ENCODE measurements at regions not wholly inside any gene's neighbourhood (a gene's known extent, or its start where the extent isn't known, plus 50 kb on each side); places are given as distances from the start of the nearest gene placed in this dataset.

DNA sequence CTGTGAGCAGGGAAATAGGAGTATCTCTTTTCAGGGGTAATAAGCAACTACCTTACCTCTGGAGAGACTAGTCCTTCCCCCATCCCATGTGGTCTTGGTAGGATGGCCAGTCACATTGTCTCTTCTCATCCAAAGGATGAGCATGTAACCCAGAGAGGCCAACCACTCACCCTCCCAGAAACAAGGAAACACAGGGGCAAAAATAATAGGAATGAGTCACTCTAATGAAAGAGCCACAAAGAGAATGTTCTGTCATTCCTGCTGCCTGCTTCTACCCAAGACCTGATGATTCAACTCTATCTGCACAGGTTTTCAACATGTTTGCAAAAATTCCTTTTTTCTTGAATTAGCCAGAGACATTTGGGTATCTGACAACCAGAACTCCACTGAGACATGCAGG is 99.3 kb upstream of the NFE2L3 start:
- intact Hi-C loops (cut with micrococcal nuclease; ENCODE audit: unreplicated experiment): no loop called here
- Histone ChIP-seq H2AFZ (ENCODE audit: low read length) (no peak overlapping the region), H4K20me1 (ENCODE audit: insufficient read depth, low read length) (no peaks in the 10 kb centered on the region), H3K4me3 (ENCODE audit: low read depth, low read length, poor library complexity, severe bottlenecking) (no peak overlapping the region), H3K9me3 (ENCODE audit: low read length) (no peaks in the 10 kb centered on the region), H3K79me2 (ENCODE audit: insufficient read depth, low read depth, low read length) (no peaks in the 10 kb centered on the region), H3K36me3 (ENCODE audit: insufficient read depth, low read length) (no peaks in the 10 kb centered on the region), H3K4me2 (ENCODE audit: low read length) (no peak overlapping the region), H3K4me1 (ENCODE audit: insufficient read depth, low read length, poor library complexity, severe bottlenecking) (no peaks in the 10 kb centered on the region), H3K9me2 (ENCODE audit: insufficient read depth, low read length) (no peaks in the 10 kb centered on the region), H3K27ac (ENCODE audit: low read depth, low read length, poor library complexity, severe bottlenecking) (no peak overlapping the region)
- CTCF ChIA-PET (ENCODE audit: unreplicated experiment): no interaction called here
- BruUV-seq (replicated peaks): no TSS peak
- DNase-seq (ENCODE audit: low spot score): no peak
- POLR2A ChIA-PET: no interaction called here
- TF ChIP-seq EZH2phosphoT487 (IDR thresholded peaks at IDR 0.05; ENCODE audit: borderline replicate concordance, low read depth, low read length): no peak
- TF ChIP-seq, protein P1, sequence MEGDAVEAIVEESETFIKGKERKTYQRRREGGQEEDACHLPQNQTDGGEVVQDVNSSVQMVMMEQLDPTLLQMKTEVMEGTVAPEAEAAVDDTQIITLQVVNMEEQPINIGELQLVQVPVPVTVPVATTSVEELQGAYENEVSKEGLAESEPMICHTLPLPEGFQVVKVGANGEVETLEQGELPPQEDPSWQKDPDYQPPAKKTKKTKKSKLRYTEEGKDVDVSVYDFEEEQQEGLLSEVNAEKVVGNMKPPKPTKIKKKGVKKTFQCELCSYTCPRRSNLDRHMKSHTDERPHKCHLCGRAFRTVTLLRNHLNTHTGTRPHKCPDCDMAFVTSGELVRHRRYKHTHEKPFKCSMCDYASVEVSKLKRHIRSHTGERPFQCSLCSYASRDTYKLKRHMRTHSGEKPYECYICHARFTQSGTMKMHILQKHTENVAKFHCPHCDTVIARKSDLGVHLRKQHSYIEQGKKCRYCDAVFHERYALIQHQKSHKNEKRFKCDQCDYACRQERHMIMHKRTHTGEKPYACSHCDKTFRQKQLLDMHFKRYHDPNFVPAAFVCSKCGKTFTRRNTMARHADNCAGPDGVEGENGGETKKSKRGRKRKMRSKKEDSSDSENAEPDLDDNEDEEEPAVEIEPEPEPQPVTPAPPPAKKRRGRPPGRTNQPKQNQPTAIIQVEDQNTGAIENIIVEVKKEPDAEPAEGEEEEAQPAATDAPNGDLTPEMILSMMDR (conservative IDR thresholded peaks at IDR 0.05; ENCODE audit: low read length): no peak

DNA sequence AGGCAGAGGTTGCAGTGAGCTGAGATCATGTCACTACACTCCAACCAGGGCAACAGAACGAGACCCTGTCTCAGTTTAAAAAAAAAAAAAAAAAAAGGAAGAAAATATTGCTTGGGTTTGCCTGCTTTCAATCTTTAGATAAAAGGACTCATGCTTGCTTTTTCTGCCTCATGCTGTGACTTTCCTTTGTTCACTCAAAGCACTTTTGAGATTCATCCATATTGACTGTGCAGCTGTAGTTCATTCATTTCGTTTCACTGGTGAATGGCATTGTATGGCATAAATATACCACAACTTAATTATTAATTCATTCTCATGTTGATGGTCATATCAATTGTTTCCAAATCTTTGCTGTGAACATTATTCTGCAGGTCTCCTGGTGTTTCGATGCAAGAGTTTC is 97.6 kb upstream of the NFE2L3 start:
- no peaks in the 10 kb centered on the region for H4K20me1 ChIP-seq (ENCODE audit: insufficient read depth, low read length)
- intact Hi-C loops (cut with micrococcal nuclease; ENCODE audit: unreplicated experiment): no loop called here

DNA sequence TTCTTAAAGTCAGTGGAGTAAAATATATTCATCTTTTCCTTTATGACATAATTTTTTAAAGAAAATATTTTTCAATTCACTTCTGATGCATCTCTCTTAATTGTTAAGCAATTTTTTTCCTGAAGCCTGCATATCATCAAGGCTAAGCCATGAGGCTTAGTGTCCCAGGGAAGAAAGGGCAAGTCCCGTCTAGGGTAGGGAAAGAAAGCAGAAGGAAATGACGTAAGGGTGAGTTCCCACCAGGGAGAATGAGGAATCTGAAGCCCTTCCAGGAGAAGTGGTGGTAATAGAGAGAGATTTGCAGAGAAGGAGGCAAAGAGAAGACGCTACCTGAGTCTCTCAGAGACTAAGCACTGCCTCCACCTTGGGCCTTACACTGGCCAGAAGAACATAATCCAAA is 96.8 kb upstream of the NFE2L3 start:
- no peak for DNase-seq (ENCODE audit: low spot score)
- no TSS peak for BruUV-seq (replicated peaks)
- Histone ChIP-seq H3K9me2 (ENCODE audit: insufficient read depth, low read length) (no peaks in the 10 kb centered on the region), H3K4me2 (ENCODE audit: low read length) (no peak overlapping the region), H3K9me3 (ENCODE audit: low read length) (no peaks in the 10 kb centered on the region), H4K20me1 (ENCODE audit: insufficient read depth, low read length) (no peaks in the 10 kb centered on the region), H3K79me2 (ENCODE audit: insufficient read depth, low read depth, low read length) (no peaks in the 10 kb centered on the region), H3K4me1 (ENCODE audit: insufficient read depth, low read length, poor library complexity, severe bottlenecking) (no peaks in the 10 kb centered on the region), H3K4me3 (ENCODE audit: low read depth, low read length, poor library complexity, severe bottlenecking) (no peak overlapping the region), H2AFZ (ENCODE audit: low read length) (no peak overlapping the region), H3K36me3 (ENCODE audit: insufficient read depth, low read length) (no peaks in the 10 kb centered on the region), H3K27ac (ENCODE audit: low read depth, low read length, poor library complexity, severe bottlenecking) (no peak overlapping the region)
- CTCF ChIA-PET (ENCODE audit: unreplicated experiment): no interaction called here
- intact Hi-C loops (cut with micrococcal nuclease; ENCODE audit: unreplicated experiment): no loop called here
- no peak for TF ChIP-seq EZH2phosphoT487 (IDR thresholded peaks at IDR 0.05; ENCODE audit: borderline replicate concordance, low read depth, low read length)
- TF ChIP-seq, protein P1 (conservative IDR thresholded peaks at IDR 0.05; ENCODE audit: low read length): no peak
- POLR2A ChIA-PET: no interaction called here

More for the DNA sequence above, 97.6 kb upstream of the NFE2L3 start:
- TF ChIP-seq, protein P1 (conservative IDR thresholded peaks at IDR 0.05; ENCODE audit: low read length): no peak
- TF ChIP-seq EZH2phosphoT487 (IDR thresholded peaks at IDR 0.05; ENCODE audit: borderline replicate concordance, low read depth, low read length): no peak
- no peak overlapping the region for H3K4me2 ChIP-seq (ENCODE audit: low read length)
- no peaks in the 10 kb centered on the region for H3K79me2 ChIP-seq (ENCODE audit: insufficient read depth, low read depth, low read length)
- H3K36me3 ChIP-seq (ENCODE audit: insufficient read depth, low read length): no peaks in the 10 kb centered on the region
- no peaks in the 10 kb centered on the region for H3K4me1 ChIP-seq (ENCODE audit: insufficient read depth, low read length, poor library complexity, severe bottlenecking)
- H2AFZ ChIP-seq (ENCODE audit: low read length): no peak overlapping the region
- no TSS peak for BruUV-seq (replicated peaks)
- no peaks in the 10 kb centered on the region for H3K9me2 ChIP-seq (ENCODE audit: insufficient read depth, low read length)
- no peak overlapping the region for H3K4me3 ChIP-seq (ENCODE audit: low read depth, low read length, poor library complexity, severe bottlenecking)
- H3K27ac ChIP-seq (ENCODE audit: low read depth, low read length, poor library complexity, severe bottlenecking): no peak overlapping the region
- no peaks in the 10 kb centered on the region for H3K9me3 ChIP-seq (ENCODE audit: low read length)
- CTCF ChIA-PET (ENCODE audit: unreplicated experiment): no interaction called here
- POLR2A ChIA-PET: no interaction called here
- DNase-seq (ENCODE audit: low spot score): no peak

Measured in OCI-LY7 (cell line).